ENCODE measurements at regions not wholly inside any gene's neighbourhood (a gene's known extent, or its start where the extent isn't known, plus 50 kb on each side); places are given as distances from the start of the nearest gene placed in this dataset.

- H3K9ac ChIP-seq (ENCODE audit: low read length) = no peak overlapping the region
- H3K9me3 ChIP-seq (ENCODE audit: control insufficient read depth, low read length) = no peaks in the 10 kb centered on the region
- no peak for DNase-seq (ENCODE audit: low read depth)
- H3K4me1 ChIP-seq (ENCODE audit: control insufficient read depth, insufficient read depth, low read length) = peaks cover 9% of the 10 kb centered on the region
- H3K36me3 ChIP-seq (ENCODE audit: control insufficient read depth, insufficient read depth, low read length, severe bottlenecking) = no peaks in the 10 kb centered on the region
- H3K27me3 ChIP-seq (replicated peaks; ENCODE audit: control insufficient read depth, insufficient read depth, low read length) = peaks cover 22% of the 10 kb centered on the region
- H3K4me3 ChIP-seq (ENCODE audit: low read length) = no peak overlapping the region
Measured at GRCh38 chr1:47645151-47645550, 207.3 kb downstream of the FOXD2 start.

GRCh38 chr1:47646676-47647075 is 208.8 kb downstream of the FOXD2 start:
- Histone ChIP-seq H3K36me3 (ENCODE audit: control insufficient read depth, insufficient read depth, low read length, severe bottlenecking) (no peaks in the 10 kb centered on the region), H3K9ac (ENCODE audit: low read length) (no peak overlapping the region), H3K27me3 (replicated peaks; ENCODE audit: control insufficient read depth, insufficient read depth, low read length) (peaks cover 18% of the 10 kb centered on the region), H3K9me3 (ENCODE audit: control insufficient read depth, low read length) (no peaks in the 10 kb centered on the region), H3K4me3 (ENCODE audit: low read length) (no peak overlapping the region), H3K4me1 (ENCODE audit: control insufficient read depth, insufficient read depth, low read length) (peaks cover 9% of the 10 kb centered on the region)
- no peak for DNase-seq (ENCODE audit: low read depth)

GRCh38 chr1:47647327-47647845 is 209.5 kb downstream of the FOXD2 start:
- Histone ChIP-seq H3K9ac (ENCODE audit: low read length) (no peak overlapping the region), H3K9me3 (ENCODE audit: control insufficient read depth, low read length) (no peaks in the 10 kb centered on the region), H3K27me3 (replicated peaks; ENCODE audit: control insufficient read depth, insufficient read depth, low read length) (peaks cover 24% of the 10 kb centered on the region), H3K36me3 (ENCODE audit: control insufficient read depth, insufficient read depth, low read length, severe bottlenecking) (no peaks in the 10 kb centered on the region), H3K4me3 (ENCODE audit: low read length) (no peak overlapping the region), H3K4me1 (ENCODE audit: control insufficient read depth, insufficient read depth, low read length) (peaks cover 9% of the 10 kb centered on the region)
- no peak for DNase-seq (ENCODE audit: low read depth)

- H3K9me3 ChIP-seq (ENCODE audit: control insufficient read depth, low read length) = no peaks in the 10 kb centered on the region
- no peak overlapping the region for H3K9ac ChIP-seq (ENCODE audit: low read length)
- H3K4me1 ChIP-seq (ENCODE audit: control insufficient read depth, insufficient read depth, low read length) = no peaks in the 10 kb centered on the region
- H3K4me3 ChIP-seq (ENCODE audit: low read length) = no peak overlapping the region
- peaks cover 31% of the 10 kb centered on the region for H3K27me3 ChIP-seq (replicated peaks; ENCODE audit: control insufficient read depth, insufficient read depth, low read length)
- DNase-seq (ENCODE audit: low read depth) = peak; percentile 9
- no peaks in the 10 kb centered on the region for H3K36me3 ChIP-seq (ENCODE audit: control insufficient read depth, insufficient read depth, low read length, severe bottlenecking)
Measured at GRCh38 chr1:47650205-47650604, 212.4 kb downstream of the FOXD2 start.

DNA sequence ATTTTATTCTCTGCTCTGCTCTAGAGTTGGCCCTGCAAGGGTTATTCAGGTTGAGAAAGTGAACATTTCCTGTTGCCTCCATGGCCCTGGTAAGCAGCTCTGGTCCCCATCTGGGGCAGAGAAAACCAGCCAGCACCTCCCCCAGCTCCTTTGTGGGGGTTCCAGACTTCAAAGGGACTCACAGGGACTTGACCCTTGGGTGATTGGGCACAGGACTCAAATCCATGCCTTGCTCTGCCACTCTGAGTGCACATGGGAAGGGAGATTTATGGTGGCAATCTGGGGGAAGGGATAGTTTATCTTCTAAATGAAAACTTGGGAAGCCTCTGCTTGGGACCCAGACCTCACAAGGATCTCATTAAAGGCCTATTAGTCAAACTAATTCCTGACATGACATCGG is 212.8 kb downstream of the FOXD2 start:
- DNase-seq (ENCODE audit: low read depth) = no peak
- no peaks in the 10 kb centered on the region for H3K36me3 ChIP-seq (ENCODE audit: control insufficient read depth, insufficient read depth, low read length, severe bottlenecking)

GRCh38 chr1:47651311-47652089 is 213.7 kb downstream of the FOXD2 start:
- no peaks in the 10 kb centered on the region for H3K36me3 ChIP-seq (ENCODE audit: control insufficient read depth, insufficient read depth, low read length, severe bottlenecking)
- H3K4me3 ChIP-seq (ENCODE audit: low read length) = no peak overlapping the region
- H3K9me3 ChIP-seq (ENCODE audit: control insufficient read depth, low read length) = no peaks in the 10 kb centered on the region
- H3K27me3 ChIP-seq (replicated peaks; ENCODE audit: control insufficient read depth, insufficient read depth, low read length) = peaks cover 27% of the 10 kb centered on the region
- no peak for DNase-seq (ENCODE audit: low read depth)
- H3K4me1 ChIP-seq (ENCODE audit: control insufficient read depth, insufficient read depth, low read length) = no peaks in the 10 kb centered on the region
- H3K9ac ChIP-seq (ENCODE audit: low read length) = no peak overlapping the region

More for the DNA sequence above, 212.8 kb downstream of the FOXD2 start:
- H3K9ac ChIP-seq (ENCODE audit: low read length) = no peak overlapping the region
- no peaks in the 10 kb centered on the region for H3K9me3 ChIP-seq (ENCODE audit: control insufficient read depth, low read length)
- H3K27me3 ChIP-seq (replicated peaks; ENCODE audit: control insufficient read depth, insufficient read depth, low read length) = peaks cover 27% of the 10 kb centered on the region
- H3K4me3 ChIP-seq (ENCODE audit: low read length) = no peak overlapping the region
- H3K4me1 ChIP-seq (ENCODE audit: control insufficient read depth, insufficient read depth, low read length) = no peaks in the 10 kb centered on the region

DNA sequence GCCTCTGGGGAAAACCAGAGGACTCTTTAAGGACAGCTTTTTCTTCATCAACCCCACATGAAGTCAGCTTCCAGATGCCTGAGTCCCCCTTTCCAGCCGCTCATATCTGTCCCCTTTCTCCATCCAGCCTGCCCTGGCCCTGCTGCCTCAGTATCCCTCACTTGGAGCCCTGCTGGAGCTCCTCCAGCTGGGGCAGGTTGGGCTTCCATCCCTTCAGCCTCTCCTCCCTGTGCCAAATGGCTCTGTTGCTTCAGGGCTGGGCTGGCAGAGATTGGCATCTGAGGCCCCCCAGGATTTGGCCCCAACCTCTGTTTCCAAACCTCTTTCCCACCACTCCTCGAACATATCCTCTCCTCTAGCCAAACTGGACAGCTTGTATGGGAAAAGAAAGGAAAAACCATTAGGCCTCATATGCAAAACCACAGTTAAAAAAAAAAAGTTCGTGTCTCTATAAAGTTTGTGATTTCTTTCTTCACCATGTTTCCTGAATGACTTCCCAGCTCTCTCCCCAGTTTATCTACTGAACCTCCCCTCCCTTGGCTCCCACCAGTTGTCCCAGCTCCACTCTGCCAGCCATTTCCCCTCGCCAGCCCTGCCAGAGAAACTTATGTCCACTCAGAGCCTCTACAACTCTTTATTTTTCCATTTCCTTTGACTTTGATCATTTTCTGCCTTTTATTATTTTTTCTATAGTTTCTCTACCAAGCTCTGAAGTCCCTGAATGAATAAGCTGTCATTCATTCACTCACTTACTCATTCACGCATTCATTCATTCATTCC is 217.9 kb downstream of the FOXD2 start:
- Histone ChIP-seq H3K9me3 (ENCODE audit: control insufficient read depth, low read length) (no peaks in the 10 kb centered on the region), H3K4me1 (ENCODE audit: control insufficient read depth, insufficient read depth, low read length) (no peaks in the 10 kb centered on the region), H3K4me3 (ENCODE audit: low read length) (no peak overlapping the region), H3K9ac (ENCODE audit: low read length) (no peak overlapping the region), H3K27me3 (replicated peaks; ENCODE audit: control insufficient read depth, insufficient read depth, low read length) (peaks cover 20% of the 10 kb centered on the region), H3K36me3 (ENCODE audit: control insufficient read depth, insufficient read depth, low read length, severe bottlenecking) (no peaks in the 10 kb centered on the region)
- DNase-seq (ENCODE audit: low read depth) = no peak

DNA sequence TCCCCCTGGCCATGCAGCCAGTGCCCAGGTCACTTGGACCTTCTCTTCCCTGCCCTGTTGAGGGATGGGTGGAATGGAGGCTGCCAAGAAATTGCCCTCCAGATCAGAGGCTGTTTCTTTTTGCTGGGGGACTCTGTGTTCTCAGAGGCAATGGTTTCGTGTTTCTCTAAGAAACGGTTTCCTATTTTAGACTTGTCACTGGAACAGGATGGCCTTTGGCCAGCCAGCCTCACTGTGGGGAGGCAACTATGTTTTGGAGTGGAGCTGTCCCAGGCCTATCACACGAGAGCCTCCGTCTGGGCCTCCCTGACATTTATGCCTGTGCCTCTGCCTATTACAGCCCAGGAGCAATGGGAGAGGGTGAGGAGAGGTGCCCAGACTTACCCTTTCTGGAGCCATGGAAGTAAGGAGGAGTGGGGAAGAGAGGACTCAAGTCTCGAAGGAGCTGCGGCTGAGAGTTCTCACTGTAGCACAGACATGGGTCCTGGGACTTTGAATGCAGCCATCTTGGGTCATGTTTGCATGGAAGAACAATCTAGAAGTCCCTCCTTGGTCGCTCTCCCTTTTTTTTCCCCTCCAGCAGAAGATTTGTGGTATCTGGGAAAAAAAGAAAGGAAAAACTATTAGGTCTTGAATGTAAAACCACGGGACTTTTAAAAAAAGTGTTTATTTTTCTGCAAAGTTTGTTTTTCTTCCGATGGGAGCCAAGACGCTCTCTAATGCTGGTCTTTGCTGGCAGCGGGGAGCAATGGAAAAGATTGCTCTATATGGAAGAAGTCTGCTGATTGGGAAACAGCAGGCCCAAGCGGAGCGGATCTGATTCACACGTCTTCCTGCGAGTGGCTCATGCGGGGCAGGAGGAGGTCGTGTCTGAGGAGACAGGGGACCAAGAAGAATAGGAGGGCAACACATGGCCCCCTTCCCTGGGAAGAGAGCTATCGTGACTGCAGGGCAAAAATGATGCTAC is 219.2 kb downstream of the FOXD2 start:
- DNase-seq (ENCODE audit: low read depth) = no peak
- H3K4me3 ChIP-seq (ENCODE audit: low read length) = no peak overlapping the region

GRCh38 chr1:47658161-47658920 is 220.5 kb downstream of the FOXD2 start:
- Histone ChIP-seq H3K4me3 (ENCODE audit: low read length) (no peak overlapping the region), H3K36me3 (ENCODE audit: control insufficient read depth, insufficient read depth, low read length, severe bottlenecking) (no peaks in the 10 kb centered on the region), H3K9ac (ENCODE audit: low read length) (no peak overlapping the region), H3K27me3 (replicated peaks; ENCODE audit: control insufficient read depth, insufficient read depth, low read length) (peaks cover 14% of the 10 kb centered on the region), H3K4me1 (ENCODE audit: control insufficient read depth, insufficient read depth, low read length) (no peaks in the 10 kb centered on the region), H3K9me3 (ENCODE audit: control insufficient read depth, low read length) (no peaks in the 10 kb centered on the region)
- DNase-seq (ENCODE audit: low read depth) = no peak

More for the DNA sequence above, 219.2 kb downstream of the FOXD2 start:
- H3K9ac ChIP-seq (ENCODE audit: low read length) = no peak overlapping the region
- H3K27me3 ChIP-seq (replicated peaks; ENCODE audit: control insufficient read depth, insufficient read depth, low read length) = peaks cover 18% of the 10 kb centered on the region
- no peaks in the 10 kb centered on the region for H3K4me1 ChIP-seq (ENCODE audit: control insufficient read depth, insufficient read depth, low read length)
- no peaks in the 10 kb centered on the region for H3K36me3 ChIP-seq (ENCODE audit: control insufficient read depth, insufficient read depth, low read length, severe bottlenecking)
- H3K9me3 ChIP-seq (ENCODE audit: control insufficient read depth, low read length) = no peaks in the 10 kb centered on the region

DNA sequence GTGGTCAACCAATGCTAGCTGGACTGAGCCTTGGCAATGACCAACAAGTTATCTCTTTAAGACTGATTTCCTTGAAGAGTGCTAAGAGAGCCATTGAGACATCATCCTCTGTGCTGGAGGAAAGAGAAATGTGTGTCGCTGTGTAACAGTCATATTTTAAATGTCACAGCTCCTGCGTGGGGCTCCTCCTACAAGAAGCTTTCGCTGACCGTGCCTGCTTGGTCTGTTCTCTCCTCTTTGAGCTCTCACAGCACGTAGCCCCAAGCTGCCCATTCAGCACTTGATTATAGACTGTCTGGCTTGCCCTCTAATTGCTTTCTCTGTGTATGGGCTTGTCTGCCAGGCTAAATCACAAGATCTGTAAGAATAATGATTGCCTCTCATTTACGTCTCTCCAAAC is 221.3 kb downstream of the FOXD2 start:
- Histone ChIP-seq H3K4me1 (ENCODE audit: control insufficient read depth, insufficient read depth, low read length) (no peaks in the 10 kb centered on the region), H3K27me3 (replicated peaks; ENCODE audit: control insufficient read depth, insufficient read depth, low read length) (peaks cover 9% of the 10 kb centered on the region), H3K36me3 (ENCODE audit: control insufficient read depth, insufficient read depth, low read length, severe bottlenecking) (no peaks in the 10 kb centered on the region), H3K4me3 (ENCODE audit: low read length) (no peak overlapping the region), H3K9me3 (ENCODE audit: control insufficient read depth, low read length) (no peaks in the 10 kb centered on the region), H3K9ac (ENCODE audit: low read length) (no peak overlapping the region)
- no peak for DNase-seq (ENCODE audit: low read depth)

Data from adipocyte (in vitro differentiated cells).